Glutamatergic neuron (in vitro differentiated cells): ENCODE measurements at regions not wholly inside any gene's neighbourhood (a gene's known extent, or its start where the extent isn't known, plus 50 kb on each side); places are given as distances from the start of the nearest gene placed in this dataset.

ENCODE experiments used
- DNase-seq: peaks from one replicate; pipeline ENCODE4 v3.0.0; 2022
- H3K27ac Mint-ChIP-seq: one replicate; pipeline ENCODE4 v1.8.0; 2020; ENCODE audit warnings: mild to moderate bottlenecking, mixed read lengths, inconsistent platforms; ENCODE audit not compliant: unreplicated experiment
- H3K27me3 Mint-ChIP-seq: one replicate; pipeline ENCODE4 v1.8.0; 2020; ENCODE audit warnings: mild to moderate bottlenecking, moderate library complexity, mixed read lengths, inconsistent platforms; ENCODE audit not compliant: unreplicated experiment
- H3K36me3 Mint-ChIP-seq: one replicate; pipeline ENCODE4 v1.8.0; 2020; ENCODE audit warnings: mild to moderate bottlenecking, mixed read lengths, inconsistent platforms; ENCODE audit not compliant: unreplicated experiment
- H3K4me1 Mint-ChIP-seq: one replicate; pipeline ENCODE4 v1.8.0; 2020; ENCODE audit warnings: mild to moderate bottlenecking, low read depth, mixed read lengths, inconsistent platforms; ENCODE audit not compliant: unreplicated experiment
- H3K4me3 Mint-ChIP-seq: one replicate; pipeline ENCODE4 v1.8.0; 2020; ENCODE audit warnings: mild to moderate bottlenecking, mixed read lengths, inconsistent platforms; ENCODE audit not compliant: unreplicated experiment
- H3K9me3 Mint-ChIP-seq: one replicate; pipeline ENCODE4 v1.8.0; 2020; ENCODE audit warnings: mild to moderate bottlenecking, moderate library complexity, mixed read lengths, inconsistent platforms; ENCODE audit not compliant: unreplicated experiment
- TF ChIP-seq, protein P1 (sequence below): fragments of 200-600 bp; sonication (generic); IDR thresholded peaks from one replicate; pipeline ENCODE4 v1.5.0; 2021; ENCODE audit not compliant: partially characterized antibody, unreplicated experiment

DNA sequence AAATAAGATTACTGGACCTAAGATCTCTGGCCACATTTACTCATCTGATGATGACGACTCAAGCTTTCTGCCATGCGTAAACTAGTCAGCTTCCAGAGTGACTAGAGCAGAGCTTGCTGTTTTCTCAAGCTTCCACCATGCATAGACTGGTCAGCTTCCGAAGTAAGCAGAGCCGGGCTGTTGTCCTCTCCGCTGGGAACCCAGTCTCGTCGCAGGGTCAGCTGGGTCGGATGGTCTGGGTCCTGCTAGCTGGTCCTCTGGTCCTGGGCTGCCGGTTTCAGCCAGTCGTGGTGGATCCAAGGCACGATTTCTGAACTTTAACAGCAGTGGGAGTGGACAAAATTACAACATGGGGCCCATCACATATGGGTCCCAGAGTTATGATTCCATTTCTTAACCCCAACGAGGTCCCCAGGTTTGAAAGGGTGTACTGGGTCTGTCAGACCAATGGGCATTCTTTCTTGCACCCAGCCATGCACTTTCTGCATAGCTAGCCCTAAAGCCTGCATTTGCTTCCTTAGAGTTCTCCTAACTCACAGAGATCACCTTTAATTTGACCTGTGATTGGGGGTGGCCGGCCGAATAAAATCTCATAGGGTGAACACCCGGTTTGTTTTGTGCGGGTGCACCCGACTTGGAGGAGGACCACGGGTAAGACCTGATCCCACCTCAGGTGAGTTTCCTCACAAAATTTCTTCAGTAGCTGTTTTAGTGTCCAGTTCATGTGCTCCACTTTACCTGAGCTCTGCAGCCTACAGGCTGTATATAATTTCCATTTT, 1312.8 kb downstream of the TMEM121 start:
- peaks cover 15% of the 10 kb centered on the region for H3K9me3 Mint-ChIP-seq
- H3K36me3 Mint-ChIP-seq, result peaks cover 5% of the 10 kb centered on the region

DNA sequence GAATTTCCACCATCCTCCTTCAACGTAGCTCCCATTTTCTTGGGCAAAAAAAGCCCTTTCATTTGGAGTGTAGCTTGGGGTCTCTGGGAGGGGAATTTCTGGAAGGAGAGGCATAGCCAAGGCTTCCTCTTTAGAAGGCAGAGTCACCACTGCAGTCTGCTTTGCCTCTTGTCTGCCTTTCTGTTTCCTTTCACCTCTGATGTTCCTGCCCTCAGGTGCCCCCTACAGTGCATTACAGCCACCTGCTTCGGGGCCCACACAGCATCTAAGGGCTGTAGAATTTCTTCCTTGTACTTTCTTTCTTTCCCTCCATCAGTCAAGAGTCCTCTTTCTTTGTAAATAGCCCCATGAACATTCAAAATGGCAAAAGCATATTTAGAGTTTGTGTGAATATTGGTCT, 1313.9 kb downstream of the TMEM121 start:
- Mint-ChIP-seq H3K36me3 (peaks cover 5% of the 10 kb centered on the region), H3K4me1 (no peaks in the 10 kb centered on the region), H3K4me3 (no peak overlapping the region), H3K27me3 (peaks cover 5% of the 10 kb centered on the region), H3K9me3 (peaks cover 17% of the 10 kb centered on the region), H3K27ac (no peak overlapping the region)
- no peak for DNase-seq
- TF ChIP-seq, protein P1, sequence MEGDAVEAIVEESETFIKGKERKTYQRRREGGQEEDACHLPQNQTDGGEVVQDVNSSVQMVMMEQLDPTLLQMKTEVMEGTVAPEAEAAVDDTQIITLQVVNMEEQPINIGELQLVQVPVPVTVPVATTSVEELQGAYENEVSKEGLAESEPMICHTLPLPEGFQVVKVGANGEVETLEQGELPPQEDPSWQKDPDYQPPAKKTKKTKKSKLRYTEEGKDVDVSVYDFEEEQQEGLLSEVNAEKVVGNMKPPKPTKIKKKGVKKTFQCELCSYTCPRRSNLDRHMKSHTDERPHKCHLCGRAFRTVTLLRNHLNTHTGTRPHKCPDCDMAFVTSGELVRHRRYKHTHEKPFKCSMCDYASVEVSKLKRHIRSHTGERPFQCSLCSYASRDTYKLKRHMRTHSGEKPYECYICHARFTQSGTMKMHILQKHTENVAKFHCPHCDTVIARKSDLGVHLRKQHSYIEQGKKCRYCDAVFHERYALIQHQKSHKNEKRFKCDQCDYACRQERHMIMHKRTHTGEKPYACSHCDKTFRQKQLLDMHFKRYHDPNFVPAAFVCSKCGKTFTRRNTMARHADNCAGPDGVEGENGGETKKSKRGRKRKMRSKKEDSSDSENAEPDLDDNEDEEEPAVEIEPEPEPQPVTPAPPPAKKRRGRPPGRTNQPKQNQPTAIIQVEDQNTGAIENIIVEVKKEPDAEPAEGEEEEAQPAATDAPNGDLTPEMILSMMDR, result no peak

More for the DNA sequence above, 1312.8 kb downstream of the TMEM121 start:
- TF ChIP-seq, protein P1, result no peak
- Mint-ChIP-seq H3K4me3 (no peak overlapping the region), H3K4me1 (no peaks in the 10 kb centered on the region), H3K27me3 (peaks cover 5% of the 10 kb centered on the region), H3K27ac (no peak overlapping the region)
- no peak for DNase-seq

DNA sequence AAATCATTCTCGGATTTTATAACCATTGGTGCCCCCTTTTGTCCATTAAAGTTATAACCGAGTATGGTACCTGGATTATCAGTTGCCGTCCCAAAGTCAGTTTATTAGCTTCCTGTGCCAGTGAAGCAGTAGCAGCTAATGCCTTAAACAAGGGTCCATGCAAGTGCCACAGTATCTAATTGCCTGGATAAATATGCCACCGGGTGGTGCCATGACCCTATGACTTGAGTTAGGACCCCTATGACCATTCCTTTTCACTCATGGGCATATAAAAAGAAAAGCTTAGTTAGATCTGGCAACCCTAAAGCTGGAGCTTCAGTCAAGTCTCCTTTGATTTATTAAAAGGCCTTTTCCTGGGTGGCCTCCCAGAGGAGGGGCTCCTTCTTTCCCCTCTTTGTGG, 1314.6 kb downstream of the TMEM121 start:
- Mint-ChIP-seq H3K27me3 (peaks cover 5% of the 10 kb centered on the region), H3K4me3 (no peak overlapping the region), H3K27ac (no peak overlapping the region), H3K36me3 (peaks cover 5% of the 10 kb centered on the region), H3K4me1 (no peaks in the 10 kb centered on the region), H3K9me3 (peaks cover 17% of the 10 kb centered on the region)
- TF ChIP-seq, protein P1, result no peak
- DNase-seq, result no peak

DNA sequence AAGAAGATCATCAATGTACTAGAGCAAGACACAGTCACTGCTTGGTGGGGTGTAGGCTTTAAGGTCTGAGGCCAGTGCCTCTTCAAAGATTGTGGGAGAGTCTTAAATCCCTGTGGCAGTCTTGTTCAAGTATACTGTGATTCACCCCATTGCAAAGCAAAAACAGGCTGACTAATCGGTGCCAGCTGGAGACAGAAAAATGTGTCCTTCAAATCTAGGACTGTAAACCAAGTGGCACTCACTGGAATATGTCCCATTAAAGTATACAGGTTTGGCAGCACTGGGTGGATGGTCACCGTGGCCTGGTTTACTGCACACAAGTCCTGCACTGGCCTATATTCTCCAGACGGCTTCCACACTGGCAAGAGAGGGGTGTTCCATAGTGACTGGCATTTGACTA, 1315.3 kb downstream of the TMEM121 start:
- peaks cover 5% of the 10 kb centered on the region for H3K36me3 Mint-ChIP-seq
- no peak overlapping the region for H3K4me3 Mint-ChIP-seq
- H3K9me3 Mint-ChIP-seq, result peaks cover 20% of the 10 kb centered on the region
- H3K27ac Mint-ChIP-seq, result no peak overlapping the region
- TF ChIP-seq, protein P1, result no peak
- no peaks in the 10 kb centered on the region for H3K4me1 Mint-ChIP-seq
- H3K27me3 Mint-ChIP-seq, result peaks cover 5% of the 10 kb centered on the region
- no peak for DNase-seq

DNA sequence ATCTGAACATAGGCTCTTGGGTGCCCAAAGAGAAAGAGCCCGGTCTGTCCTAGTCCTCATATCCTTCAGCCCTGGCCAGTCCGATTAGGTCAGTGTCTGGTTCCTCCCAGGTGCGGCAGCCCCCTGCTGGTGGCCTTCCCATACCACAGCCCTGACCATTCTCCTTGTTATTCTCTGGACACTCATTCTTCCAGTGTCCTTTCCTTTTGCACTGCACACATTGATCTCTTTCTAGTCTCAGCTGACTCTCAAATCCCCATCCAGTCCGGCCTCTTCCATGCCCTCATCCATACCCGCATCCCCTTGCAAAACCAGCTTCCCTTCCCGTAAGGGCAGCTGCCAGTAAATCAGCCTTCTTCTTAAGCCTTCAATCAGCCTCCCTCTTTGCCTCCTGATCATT, 1316.3 kb downstream of the TMEM121 start:
- peaks cover 5% of the 10 kb centered on the region for H3K36me3 Mint-ChIP-seq

More for the DNA sequence above, 1316.3 kb downstream of the TMEM121 start:
- TF ChIP-seq, protein P1, result no peak
- Mint-ChIP-seq H3K27me3 (peaks cover 2% of the 10 kb centered on the region), H3K4me3 (peak overlapping the region; percentile 43), H3K9me3 (peaks cover 22% of the 10 kb centered on the region), H3K4me1 (no peaks in the 10 kb centered on the region), H3K27ac (no peak overlapping the region)
- no peak for DNase-seq
